PC-9 (cell line): ENCODE measurements at regions not wholly inside any gene's neighbourhood (a gene's known extent, or its start where the extent isn't known, plus 50 kb on each side); places are given as distances from the start of the nearest gene placed in this dataset.

Source experiments
- BruUV-seq: library from RNA; stranded (reverse); fragments of 400-500 nt; replicated peaks from 2 replicates; lab custom pipeline; 2021; lab: Mats Ljungman, UMichigan
- CTCF ChIA-PET: fragments of 300-600 bp; sonication (Branson Sonifier 250); formaldehyde crosslinking; loops from one replicate; lab custom pipeline; 2022; ENCODE audit warnings: antibody characterized with exemption; lab: Charles Lee
- POLR2A ChIA-PET: fragments of 300-600 bp; sonication (Branson Sonifier 250); formaldehyde crosslinking; loops from one replicate; lab custom pipeline; 2022; ENCODE audit warnings: antibody characterized with exemption; ENCODE audit not compliant: unreplicated experiment; lab: Charles Lee
- DNase-seq, 2 experiments: peaks; one replicate each; pipeline versions ENCODE4 v3.0.0 to v3.0.0-alpha.2; 2015 to 2022; ENCODE audit warnings: mixed read lengths in 1 of 2
- H2AFZ ChIP-seq: fragments of 200-600 bp; sonication (generic); 2 replicates; pipeline ENCODE4 v1.8.1; 2017; ENCODE audit warnings: antibody characterized with exemption
- H3F3A ChIP-seq: fragments of 200-600 bp; sonication (generic); 2 replicates; pipeline ENCODE4 v1.8.1; 2017; ENCODE audit warnings: antibody characterized with exemption, mild to moderate bottlenecking, low read depth; ENCODE audit not compliant: insufficient read depth
- H3K27ac ChIP-seq: fragments of 200-600 bp; sonication (generic); 2 replicates; pipeline ENCODE4 v1.6.1; 2016; ENCODE audit warnings: mixed run types
- H3K27me3 ChIP-seq: fragments of 200-600 bp; sonication (generic); 2 replicates; pipeline ENCODE4 v1.6.1; 2016; ENCODE audit warnings: low read depth, mixed run types; ENCODE audit not compliant: insufficient read depth
- H3K36me3 ChIP-seq: fragments of 200-600 bp; sonication (generic); 2 replicates; pipeline ENCODE4 v1.6.1; 2016; ENCODE audit warnings: low read depth, mixed run types
- H3K4me1 ChIP-seq: fragments of 200-600 bp; sonication (generic); replicated peaks from 2 replicates; pipeline ENCODE4 v1.6.1; 2016; ENCODE audit warnings: mixed run types; ENCODE audit not compliant: insufficient read depth
- H3K4me2 ChIP-seq: fragments of 200-600 bp; sonication (generic); 2 replicates; pipeline ENCODE4 v1.6.1; 2017; ENCODE audit warnings: mixed run types
- H3K4me3 ChIP-seq: fragments of 200-600 bp; sonication (generic); 2 replicates; pipeline ENCODE4 v1.6.1; 2016; ENCODE audit warnings: mixed run types
- H3K79me2 ChIP-seq: fragments of 200-600 bp; sonication (generic); 2 replicates; pipeline ENCODE4 v1.6.1; 2017; ENCODE audit warnings: low read depth, mixed run types
- H3K9me2 ChIP-seq: fragments of 200-600 bp; sonication (generic); 2 replicates; pipeline ENCODE4 v1.8.1; 2017; ENCODE audit warnings: mild to moderate bottlenecking; ENCODE audit not compliant: insufficient read depth
- H3K9me3 ChIP-seq: fragments of 200-600 bp; sonication (generic); 2 replicates; pipeline ENCODE4 v1.8.1; 2016; ENCODE audit warnings: low read depth; ENCODE audit not compliant: insufficient read depth
- H4K20me1 ChIP-seq: fragments of 200-600 bp; sonication (generic); 2 replicates; pipeline ENCODE4 v1.8.1; 2017; ENCODE audit not compliant: insufficient read depth
- EZH2 ChIP-seq: fragments of 200-600 bp; sonication (generic); IDR thresholded peaks from 2 replicates; pipeline ENCODE4 v1.8.0; 2017; ENCODE audit warnings: antibody characterized with exemption, low read depth
- intact Hi-C: fragments of 100-400 bp; cut with micrococcal nuclease; formaldehyde crosslinking; loops from one replicate; pipeline ENCODE4 v1.10.0; 2022; ENCODE audit not compliant: unreplicated experiment
- TF ChIP-seq, protein P1 (sequence below): fragments of 200-600 bp; sonication (generic); conservative IDR thresholded peaks from 2 replicates; pipeline ENCODE4 v1.6.1; 2017; ENCODE audit warnings: mixed run types, antibody characterized with exemption, mild to moderate bottlenecking, moderate library complexity

DNA sequence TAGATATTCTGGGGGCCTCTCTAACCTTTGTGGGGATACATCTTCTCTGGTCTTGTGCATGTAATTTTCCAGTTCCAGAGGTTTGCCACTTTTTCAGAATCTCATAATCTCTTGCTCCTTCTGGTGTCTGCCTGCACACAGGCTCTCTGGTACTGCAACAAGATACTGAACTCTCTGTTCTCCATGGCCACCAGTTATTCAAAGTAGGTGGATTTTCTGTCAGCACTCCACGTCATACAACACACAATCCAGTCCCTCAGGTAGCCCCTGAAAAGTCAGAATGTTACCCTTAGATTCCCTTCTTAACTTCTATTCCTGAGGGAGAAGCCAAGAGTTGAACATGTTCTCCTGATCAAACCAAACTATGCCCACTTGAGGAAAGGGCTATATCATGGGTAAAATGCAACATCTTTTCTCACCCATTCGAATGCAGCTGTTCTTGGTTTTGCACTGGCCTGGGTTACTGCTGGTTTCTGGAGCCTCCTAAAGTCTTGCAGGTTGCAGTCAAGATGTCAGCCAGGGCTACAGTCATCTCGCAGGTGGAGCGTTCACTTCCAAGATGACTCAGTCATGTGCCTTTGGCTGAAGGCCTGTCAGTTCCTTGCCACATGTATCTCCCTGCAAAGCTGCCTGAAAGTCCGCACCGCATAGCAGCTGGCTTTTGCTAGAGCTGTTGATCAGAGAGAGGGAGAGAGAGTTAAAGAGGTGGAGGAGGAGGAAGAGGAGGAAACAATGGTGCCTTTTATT is 57.7 kb upstream of the TUBA3C start:
- no peak overlapping the region for H3K4me3 ChIP-seq
- intact Hi-C loops: no loop called here
- H3K79me2 ChIP-seq: no peaks in the 10 kb centered on the region
- no TSS peak for BruUV-seq
- no peaks in the 10 kb centered on the region for H4K20me1 ChIP-seq
- no peak for TF ChIP-seq EZH2
- TF ChIP-seq, protein P1, sequence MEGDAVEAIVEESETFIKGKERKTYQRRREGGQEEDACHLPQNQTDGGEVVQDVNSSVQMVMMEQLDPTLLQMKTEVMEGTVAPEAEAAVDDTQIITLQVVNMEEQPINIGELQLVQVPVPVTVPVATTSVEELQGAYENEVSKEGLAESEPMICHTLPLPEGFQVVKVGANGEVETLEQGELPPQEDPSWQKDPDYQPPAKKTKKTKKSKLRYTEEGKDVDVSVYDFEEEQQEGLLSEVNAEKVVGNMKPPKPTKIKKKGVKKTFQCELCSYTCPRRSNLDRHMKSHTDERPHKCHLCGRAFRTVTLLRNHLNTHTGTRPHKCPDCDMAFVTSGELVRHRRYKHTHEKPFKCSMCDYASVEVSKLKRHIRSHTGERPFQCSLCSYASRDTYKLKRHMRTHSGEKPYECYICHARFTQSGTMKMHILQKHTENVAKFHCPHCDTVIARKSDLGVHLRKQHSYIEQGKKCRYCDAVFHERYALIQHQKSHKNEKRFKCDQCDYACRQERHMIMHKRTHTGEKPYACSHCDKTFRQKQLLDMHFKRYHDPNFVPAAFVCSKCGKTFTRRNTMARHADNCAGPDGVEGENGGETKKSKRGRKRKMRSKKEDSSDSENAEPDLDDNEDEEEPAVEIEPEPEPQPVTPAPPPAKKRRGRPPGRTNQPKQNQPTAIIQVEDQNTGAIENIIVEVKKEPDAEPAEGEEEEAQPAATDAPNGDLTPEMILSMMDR: no peak
- H3K4me1 ChIP-seq: no peaks in the 10 kb centered on the region
- CTCF ChIA-PET: no interaction called here
- H3K9me2 ChIP-seq: no peaks in the 10 kb centered on the region
- H3K27me3 ChIP-seq: no peaks in the 10 kb centered on the region
- H3F3A ChIP-seq: no peaks in the 10 kb centered on the region
- no peaks in the 10 kb centered on the region for H3K9me3 ChIP-seq
- no peak for DNase-seq
- no peak overlapping the region for H3K4me2 ChIP-seq
- POLR2A ChIA-PET: no interaction called here
- H2AFZ ChIP-seq: no peak overlapping the region
- no peaks in the 10 kb centered on the region for H3K36me3 ChIP-seq
- no peak overlapping the region for H3K27ac ChIP-seq
